ENCODE measurements at regions not wholly inside any gene's neighbourhood (a gene's known extent, or its start where the extent isn't known, plus 50 kb on each side); places are given as distances from the start of the nearest gene placed in this dataset.

DNA sequence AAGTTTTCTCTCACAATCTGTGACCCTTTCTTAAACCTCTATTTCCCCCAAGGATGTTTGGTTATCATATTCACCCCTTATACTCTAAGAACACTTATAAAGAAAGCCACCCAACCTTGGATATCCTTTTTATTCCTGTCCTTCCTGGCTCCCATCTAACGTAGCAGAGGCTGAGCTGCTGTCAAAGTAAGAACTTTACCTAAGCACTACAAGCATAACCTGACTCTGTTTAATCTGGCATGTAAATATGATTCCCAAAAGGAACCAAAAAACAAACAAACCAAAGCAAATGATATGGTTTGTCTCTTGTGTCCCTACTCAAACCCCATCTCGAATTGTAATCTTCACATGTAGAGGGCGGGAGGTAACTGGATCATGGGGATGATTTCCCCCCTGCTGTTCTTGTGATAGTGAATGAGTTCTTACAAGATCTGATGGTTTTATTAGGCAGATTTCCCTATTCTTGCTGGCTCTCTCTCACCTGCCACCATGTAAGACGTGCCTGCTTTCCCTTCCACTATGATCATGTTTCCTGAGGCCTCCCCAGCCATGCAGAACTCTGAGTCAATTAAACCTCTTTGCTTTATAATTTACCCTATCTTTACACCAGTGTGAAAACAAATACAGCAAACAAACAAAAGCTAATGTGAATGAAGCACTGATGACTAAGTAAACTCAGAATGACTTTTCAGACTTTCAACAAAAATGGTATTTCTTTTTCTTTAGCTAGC lies 72.7 kb upstream of the SPOPL start:
- no TSS peak for BruUV-seq (replicated peaks)
- TF ChIP-seq CTCF (conservative IDR thresholded peaks at IDR 0.05; ENCODE audit: low read depth, low read length) (no peak), EZH2 (IDR thresholded peaks at IDR 0.05; ENCODE audit: borderline replicate concordance, low read depth, low read length, poor library complexity, severe bottlenecking) (no peak)
- H3K36me3 ChIP-seq (ENCODE audit: insufficient read depth, low read length, poor library complexity, severe bottlenecking) = no peaks in the 10 kb centered on the region
- POLR2A ChIA-PET (ENCODE audit: low non-redundant PET) = no interaction called here
- no peak overlapping the region for H3K4me3 ChIP-seq (ENCODE audit: low read depth, low read length, poor library complexity, severe bottlenecking)
- CTCF ChIA-PET = no interaction called here
- no peak overlapping the region for H3K27ac ChIP-seq (ENCODE audit: low read depth, low read length, poor library complexity, severe bottlenecking)
- no peaks in the 10 kb centered on the region for H3K4me1 ChIP-seq (ENCODE audit: insufficient read depth, low read length, poor library complexity, severe bottlenecking)
- H3K27me3 ChIP-seq (replicated peaks; ENCODE audit: insufficient read depth, low read depth, low read length, poor library complexity) = no peaks in the 10 kb centered on the region
- intact Hi-C loops (cut with micrococcal nuclease; ENCODE audit: unreplicated experiment) = no loop called here
- no peaks in the 10 kb centered on the region for H3K9me3 ChIP-seq (ENCODE audit: low read depth, low read length, poor library complexity, severe bottlenecking)
- no peak for DNase-seq (ENCODE audit: low spot score)

DNA sequence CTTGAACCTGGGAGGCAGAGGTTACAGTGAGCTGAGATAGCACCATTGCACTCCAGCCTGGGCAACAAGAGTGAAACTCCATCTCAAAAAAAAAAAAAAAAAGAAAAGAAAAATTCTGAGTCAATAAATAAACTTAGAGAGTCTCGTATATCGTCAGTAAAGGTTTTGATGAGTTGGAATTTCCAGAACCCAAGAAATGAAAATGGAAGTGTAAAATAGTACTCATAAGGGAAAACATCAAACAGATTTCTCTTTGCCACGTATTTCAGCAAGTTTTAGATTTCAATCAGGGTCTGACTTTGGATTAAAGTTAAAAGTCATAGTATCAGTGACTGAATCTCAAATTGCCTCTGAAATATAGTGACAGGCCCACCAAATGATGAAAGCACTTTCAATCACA lies 71.4 kb upstream of the SPOPL start:
- ChIA-PET POLR2A (ENCODE audit: low non-redundant PET) (no interaction called here), CTCF (no interaction called here)
- TF ChIP-seq EZH2 (IDR thresholded peaks at IDR 0.05; ENCODE audit: borderline replicate concordance, low read depth, low read length, poor library complexity, severe bottlenecking) (no peak), CTCF (conservative IDR thresholded peaks at IDR 0.05; ENCODE audit: low read depth, low read length) (no peak)
- Histone ChIP-seq H3K4me1 (ENCODE audit: insufficient read depth, low read length, poor library complexity, severe bottlenecking) (no peaks in the 10 kb centered on the region), H3K27me3 (replicated peaks; ENCODE audit: insufficient read depth, low read depth, low read length, poor library complexity) (no peaks in the 10 kb centered on the region), H3K4me3 (ENCODE audit: low read depth, low read length, poor library complexity, severe bottlenecking) (no peak overlapping the region), H3K9me3 (ENCODE audit: low read depth, low read length, poor library complexity, severe bottlenecking) (no peaks in the 10 kb centered on the region), H3K36me3 (ENCODE audit: insufficient read depth, low read length, poor library complexity, severe bottlenecking) (no peaks in the 10 kb centered on the region), H3K27ac (ENCODE audit: low read depth, low read length, poor library complexity, severe bottlenecking) (no peak overlapping the region)
- DNase-seq (ENCODE audit: low spot score) = no peak
- intact Hi-C loops (cut with micrococcal nuclease; ENCODE audit: unreplicated experiment) = no loop called here
- no TSS peak for BruUV-seq (replicated peaks)

- Histone ChIP-seq H3K27ac (ENCODE audit: low read depth, low read length, poor library complexity, severe bottlenecking) (no peak overlapping the region), H3K4me1 (ENCODE audit: insufficient read depth, low read length, poor library complexity, severe bottlenecking) (no peaks in the 10 kb centered on the region), H3K27me3 (replicated peaks; ENCODE audit: insufficient read depth, low read depth, low read length, poor library complexity) (no peaks in the 10 kb centered on the region), H3K4me3 (ENCODE audit: low read depth, low read length, poor library complexity, severe bottlenecking) (no peak overlapping the region), H3K9me3 (ENCODE audit: low read depth, low read length, poor library complexity, severe bottlenecking) (no peaks in the 10 kb centered on the region), H3K36me3 (ENCODE audit: insufficient read depth, low read length, poor library complexity, severe bottlenecking) (no peaks in the 10 kb centered on the region)
- TF ChIP-seq CTCF (conservative IDR thresholded peaks at IDR 0.05; ENCODE audit: low read depth, low read length) (no peak), EZH2 (IDR thresholded peaks at IDR 0.05; ENCODE audit: borderline replicate concordance, low read depth, low read length, poor library complexity, severe bottlenecking) (no peak)
- BruUV-seq (replicated peaks) = no TSS peak
- DNase-seq (ENCODE audit: low spot score) = no peak
- ChIA-PET POLR2A (ENCODE audit: low non-redundant PET) (no interaction called here), CTCF (no interaction called here)
- intact Hi-C loops (cut with micrococcal nuclease; ENCODE audit: unreplicated experiment) = no loop called here
Measured at GRCh38 chr2:138432971-138433370, 68.6 kb upstream of the SPOPL start.
